ENCODE measurements at regions not wholly inside any gene's neighbourhood (a gene's known extent, or its start where the extent isn't known, plus 50 kb on each side); places are given as distances from the start of the nearest gene placed in this dataset.

GRCh38 chr2:36134281-36134680, 221.3 kb upstream of the CRIM1 start:
- no peak for TF ChIP-seq CTCF (IDR thresholded peaks at IDR 0.05)
- TF ChIP-seq EP300 (IDR thresholded peaks at IDR 0.05) = no peak

Data from tibial nerve (tissue), 4 donors.